ENCODE measurements at regions not wholly inside any gene's neighbourhood (a gene's known extent, or its start where the extent isn't known, plus 50 kb on each side); places are given as distances from the start of the nearest gene placed in this dataset.

- no peak for TF ChIP-seq CTCF (conservative IDR thresholded peaks at IDR 0.05; ENCODE audit: low read depth in 2 of 2)
- TF ChIP-seq POLR2AphosphoS5 (IDR thresholded peaks at IDR 0.05; ENCODE audit: low read depth): no peak
- no peak for TF ChIP-seq EZH2 (IDR thresholded peaks at IDR 0.05; ENCODE audit: low read depth, unreplicated experiment)
- no peak for TF ChIP-seq EZH2phosphoT487 (IDR thresholded peaks at IDR 0.05; ENCODE audit: unreplicated experiment)
- TF ChIP-seq ETS1 (IDR thresholded peaks at IDR 0.05): no peak
- no peak for TF ChIP-seq JUNB (IDR thresholded peaks at IDR 0.05; ENCODE audit: unreplicated experiment)
- TF ChIP-seq REST (IDR thresholded peaks at IDR 0.05; ENCODE audit: unreplicated experiment): no peak
- TF ChIP-seq CREB1 (CRISPR knock-in tag; IDR thresholded peaks at IDR 0.05; ENCODE audit: low read depth): no peak
- no peak for TF ChIP-seq ZNF114 (CRISPR knock-in tag; IDR thresholded peaks at IDR 0.05)
Measured at GRCh38 chr3:10722911-10723310, 93.1 kb upstream of the SLC6A11 start.
